ENCODE measurements at regions not wholly inside any gene's neighbourhood (a gene's known extent, or its start where the extent isn't known, plus 50 kb on each side); places are given as distances from the start of the nearest gene placed in this dataset.
A peak's percentile ranks its signal among the peaks of the same experiment; 100 is the strongest.
"Not testable (repeated sequence)": the region's sequence is repeated elsewhere in the genome, so short reads cannot be mapped to it uniquely, and the experiment has no call there.

DNA sequence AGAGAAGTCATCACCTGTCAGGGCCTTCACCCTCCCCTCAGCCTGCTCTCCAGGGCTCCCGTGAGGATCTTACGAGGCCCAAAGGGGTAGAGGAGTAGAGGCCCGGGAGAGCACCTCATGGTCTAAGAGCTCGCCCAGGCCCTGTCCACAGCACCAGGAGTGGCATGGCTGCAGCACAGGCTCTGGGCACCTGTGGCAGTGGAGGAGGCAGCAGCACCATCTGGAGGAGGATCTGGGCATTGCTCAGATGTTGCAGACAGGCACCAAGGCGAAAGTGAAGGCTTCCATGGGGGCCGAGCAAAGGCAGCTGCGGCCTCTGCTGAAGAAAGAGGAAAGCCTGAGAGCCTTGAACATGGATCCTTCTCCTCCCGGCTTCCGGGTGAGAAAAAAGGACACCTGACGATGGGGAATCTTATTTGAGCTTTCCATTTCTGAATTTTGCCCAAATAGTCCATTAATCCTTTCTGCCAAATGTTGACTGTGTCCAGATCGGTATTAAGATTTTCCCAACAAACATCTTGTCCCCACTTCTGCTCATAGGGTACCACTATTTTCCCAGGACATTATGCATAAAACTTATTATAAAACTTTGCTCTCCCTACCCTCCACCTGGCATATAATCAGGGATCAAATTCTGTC is 604.7 kb downstream of the PTPRC start:
- DNase-seq: peak; percentile 80

DNA sequence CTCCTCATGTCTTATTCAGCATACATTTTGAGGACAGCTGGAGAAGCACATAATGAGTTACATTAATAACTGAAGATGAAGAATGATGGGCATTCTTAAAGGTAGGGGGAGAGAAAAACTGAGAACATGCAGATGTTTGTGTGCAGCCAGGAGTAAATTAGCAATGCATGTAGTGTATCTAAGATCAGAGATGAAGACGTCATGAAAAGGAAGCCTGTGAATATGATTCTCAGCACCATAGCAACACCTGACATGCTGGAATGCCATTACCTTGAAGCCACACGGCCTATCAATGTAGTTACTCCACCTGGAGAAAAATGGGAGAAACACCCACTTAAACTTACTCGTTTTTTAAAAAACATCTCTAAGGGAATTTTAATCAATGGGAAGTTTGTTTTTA is 607.1 kb downstream of the PTPRC start:
- no peak for DNase-seq

DNA sequence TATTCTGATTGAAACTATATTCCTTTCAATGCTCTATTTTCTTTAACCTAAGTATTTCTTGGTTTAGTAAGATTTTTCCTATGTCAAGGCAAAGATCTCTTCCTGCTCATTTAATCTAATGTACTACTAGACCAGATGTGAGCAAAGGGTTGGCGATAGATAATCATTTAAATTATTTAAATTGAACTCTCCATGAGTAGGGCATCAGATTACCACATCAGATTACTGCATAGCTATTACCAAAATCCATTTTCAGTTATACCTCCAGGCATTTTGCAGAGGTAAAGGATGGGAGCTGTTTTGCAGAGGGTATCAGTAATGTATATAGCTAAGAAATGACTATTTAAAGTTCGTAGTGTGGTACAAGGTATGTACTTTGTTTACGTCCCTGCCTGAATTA is 607.9 kb downstream of the PTPRC start:
- DNase-seq: no peak

DNA sequence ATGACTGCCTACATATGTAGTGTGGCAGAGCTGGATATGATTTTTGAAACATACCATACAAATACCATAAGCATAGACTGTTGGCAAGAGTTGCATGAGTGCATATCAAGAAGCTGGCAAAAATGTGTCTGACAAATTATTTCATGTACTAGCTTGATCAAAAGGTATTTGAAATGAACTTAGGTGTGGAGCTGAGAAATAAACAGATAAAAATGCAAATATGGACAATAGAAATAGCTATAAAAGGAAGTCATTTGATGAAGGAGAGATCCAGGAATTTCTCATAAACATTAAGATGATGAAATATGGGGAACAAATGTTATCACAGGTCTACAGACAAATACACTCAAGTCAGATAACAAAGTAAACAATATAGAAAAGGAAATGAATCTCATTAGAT is 609.1 kb downstream of the PTPRC start:
- no peak for DNase-seq

DNA sequence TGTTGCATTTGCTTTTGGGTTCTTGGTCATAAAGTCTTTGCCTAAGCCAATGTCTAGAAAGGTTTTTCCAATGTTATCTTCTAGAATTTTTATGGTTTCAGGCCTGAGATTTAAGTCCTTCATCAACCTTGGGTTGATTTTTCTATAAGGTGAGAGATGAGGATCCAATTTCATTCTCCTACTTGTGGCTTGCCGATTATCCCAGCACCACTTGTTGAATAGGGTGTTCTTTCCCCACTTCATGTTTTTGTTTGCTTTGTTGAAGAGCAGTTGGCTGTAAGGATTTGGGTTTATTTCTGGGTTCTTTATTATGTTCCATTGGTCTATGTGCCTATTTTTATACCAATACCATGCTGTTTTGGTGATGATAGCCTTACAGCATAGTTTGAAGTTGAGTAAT is 615.2 kb downstream of the PTPRC start:
- not testable (repeated sequence) for DNase-seq

DNA sequence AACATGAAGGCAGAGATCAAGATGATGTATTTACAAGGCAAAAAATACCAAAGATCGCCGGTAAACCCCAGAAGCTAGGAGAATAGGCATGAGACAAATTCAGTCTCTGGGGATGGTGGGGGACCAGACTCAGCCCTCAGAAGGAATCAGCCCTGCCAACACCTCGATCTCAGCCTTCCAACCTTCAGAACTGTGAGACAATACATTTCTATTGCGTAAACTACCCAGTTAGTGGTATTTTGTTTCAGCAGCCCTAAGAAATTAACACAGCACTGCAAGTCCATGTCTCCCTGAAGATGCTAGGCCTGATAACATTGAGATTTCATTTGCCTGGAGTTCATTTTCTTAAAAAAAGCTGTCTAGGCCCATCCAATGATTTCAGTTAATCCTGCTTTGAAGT is 622.5 kb downstream of the PTPRC start:
- no peak for DNase-seq

DNA sequence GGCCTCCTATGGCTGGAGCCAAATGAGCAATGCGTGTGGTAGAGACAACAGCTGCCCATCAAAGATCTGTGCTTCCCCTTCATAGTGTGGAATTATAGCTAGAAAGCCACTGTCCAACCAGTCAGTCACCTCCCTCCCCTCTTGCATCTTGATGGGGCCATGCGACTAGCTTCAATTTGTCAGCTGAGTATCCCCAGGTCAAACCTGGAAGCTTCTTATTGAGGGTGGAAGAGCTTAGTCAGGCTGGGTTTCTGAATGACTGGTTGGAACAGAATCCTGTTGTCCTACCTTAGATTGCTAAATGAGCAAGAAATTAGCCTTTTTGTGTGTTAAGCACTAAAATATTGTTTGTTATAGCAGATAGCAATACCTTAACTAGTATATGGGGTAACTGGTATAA is 625.4 kb downstream of the PTPRC start:
- no peak for DNase-seq

DNA sequence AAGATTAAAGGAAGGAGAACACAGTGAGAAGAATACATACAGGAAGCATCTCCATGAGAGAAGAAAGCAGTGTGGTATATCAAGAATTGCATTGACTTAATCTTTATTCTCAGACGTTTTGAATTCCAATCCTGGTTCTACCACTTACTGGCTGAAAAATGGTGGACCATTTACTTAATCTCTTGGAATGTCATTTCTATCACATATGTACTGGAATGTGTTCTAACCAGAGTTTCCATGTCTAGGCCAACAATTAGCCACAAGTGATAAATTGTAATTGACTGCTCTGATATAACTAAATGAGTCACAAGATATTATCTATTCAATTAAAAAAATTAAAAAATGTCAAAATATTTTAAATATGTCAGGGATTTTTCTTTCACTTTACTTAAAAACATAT is 626.1 kb downstream of the PTPRC start:
- no peak for DNase-seq

DNA sequence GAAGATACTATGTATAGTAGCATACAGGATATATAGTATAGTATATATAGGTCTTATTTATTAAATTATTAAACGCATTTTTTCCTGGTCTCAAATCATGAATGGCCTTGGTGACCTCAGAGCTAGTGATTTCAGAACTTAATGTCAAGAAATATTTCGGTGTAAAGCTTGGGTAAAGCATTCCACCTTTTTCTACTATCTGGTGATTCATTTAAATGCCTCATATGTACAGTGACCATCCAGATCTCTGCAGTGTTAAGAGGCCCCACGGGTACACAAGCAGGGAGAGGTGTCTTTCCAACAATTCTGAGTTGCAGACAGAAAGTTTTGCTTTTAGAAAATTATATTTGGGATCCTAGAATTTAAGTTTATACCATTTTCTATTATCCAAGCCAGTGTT is 626.5 kb downstream of the PTPRC start:
- no peak for DNase-seq

DNA sequence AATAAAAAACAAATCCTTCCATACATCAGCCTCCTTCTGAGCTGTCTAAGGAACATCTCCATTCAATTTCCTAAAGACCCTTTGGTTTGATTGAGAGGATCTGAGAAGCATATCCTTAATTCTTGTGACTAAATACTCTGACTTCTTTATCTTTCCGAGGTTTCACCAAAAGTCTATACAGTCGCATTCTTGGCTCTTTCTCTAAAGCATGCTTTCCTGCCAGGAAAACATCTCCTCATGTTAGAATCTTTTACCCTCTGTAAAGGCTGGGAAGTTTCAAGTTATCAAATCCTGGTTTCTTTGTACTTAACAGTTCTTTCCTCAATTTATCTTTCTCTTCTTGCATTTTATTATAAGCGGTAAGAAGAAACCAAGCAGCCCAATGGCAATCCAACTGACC is 630.4 kb downstream of the PTPRC start:
- DNase-seq: no peak

DNA sequence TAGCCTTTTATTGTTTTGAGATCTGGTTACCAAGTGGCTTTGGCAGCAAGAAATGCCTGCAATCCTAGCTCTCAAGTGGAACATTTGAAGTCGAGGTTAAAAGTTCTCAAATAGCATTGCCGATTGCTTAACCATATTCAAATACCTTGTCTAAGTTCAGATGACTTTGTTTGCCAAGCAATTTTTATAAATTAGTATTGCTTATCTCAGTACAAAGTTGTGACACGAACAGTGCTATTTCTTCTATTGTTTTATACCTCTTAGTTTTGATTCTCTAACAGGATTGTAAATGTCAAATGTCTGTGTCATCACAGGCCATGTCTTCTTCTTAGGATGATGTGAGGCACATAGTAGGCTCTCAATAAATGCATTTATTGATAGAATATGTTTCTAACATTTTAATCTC is 633.3 kb downstream of the PTPRC start:
- no peak for DNase-seq

DNA sequence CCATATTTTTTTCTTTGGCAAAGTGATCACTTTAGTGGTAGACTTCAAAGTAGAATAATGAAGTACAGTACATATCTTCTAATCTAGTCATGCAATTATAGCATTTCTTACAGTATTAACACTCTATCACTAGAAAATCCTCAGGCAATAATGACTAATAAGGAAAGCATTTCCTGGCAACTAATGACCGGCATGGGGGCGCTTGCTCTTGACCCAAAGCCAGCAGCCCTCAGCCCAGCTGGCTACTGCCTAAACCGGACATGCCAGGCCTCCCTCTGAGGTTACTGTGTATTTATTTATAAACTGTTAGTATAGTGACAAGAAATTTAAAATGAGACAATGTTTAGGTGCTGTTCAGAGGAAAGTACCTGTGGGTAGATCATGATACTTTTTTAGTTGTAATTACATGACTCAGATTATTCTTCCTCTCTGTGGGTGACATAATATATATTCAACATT is 633.8 kb downstream of the PTPRC start:
- DNase-seq: no peak

DNA sequence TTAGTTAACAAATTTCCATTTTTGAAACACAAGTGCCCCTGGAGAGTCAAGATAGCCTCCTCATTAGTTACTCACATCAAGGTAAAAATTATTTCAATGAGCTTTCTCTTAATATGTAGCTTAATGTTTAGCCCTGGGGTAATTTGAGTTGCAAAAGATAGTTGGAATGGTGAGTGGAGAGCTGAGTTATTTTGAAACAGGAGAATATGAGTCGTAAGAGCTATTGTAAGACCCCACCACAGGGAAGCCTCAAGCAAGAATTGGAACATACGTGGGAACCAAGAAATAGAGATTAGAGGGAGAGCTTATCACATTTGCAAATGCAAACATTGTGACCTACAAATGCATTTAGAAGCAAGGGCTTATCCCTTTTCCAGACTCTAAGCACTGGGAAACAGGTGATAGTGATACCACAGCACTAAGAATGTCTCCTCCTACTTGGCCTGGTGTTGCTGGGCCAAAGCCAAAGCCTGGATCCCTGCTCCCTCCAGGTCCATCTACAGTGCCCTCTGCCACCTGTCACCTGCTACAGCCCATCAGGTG is 635.1 kb downstream of the PTPRC start:
- no peak for DNase-seq

DNA sequence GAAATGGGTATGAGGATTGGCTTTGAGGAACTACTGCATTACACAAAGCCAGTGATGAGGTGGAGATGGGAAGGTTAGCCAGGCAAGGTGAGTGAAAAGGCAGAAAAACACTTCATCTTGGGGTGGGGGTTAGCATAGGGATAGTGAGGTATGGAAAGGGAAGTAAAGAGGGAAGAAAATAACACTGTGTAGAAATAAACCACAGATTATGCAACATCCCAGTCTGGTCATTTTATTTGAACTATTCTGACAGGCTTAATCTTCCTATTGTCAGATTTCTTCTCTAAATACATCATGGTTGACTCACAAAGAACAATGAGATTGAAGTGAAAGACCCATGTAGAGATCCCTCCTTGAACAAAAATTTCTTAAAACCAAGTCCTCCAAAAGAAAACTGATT is 640.2 kb downstream of the PTPRC start:
- peak; percentile 58 for DNase-seq

DNA sequence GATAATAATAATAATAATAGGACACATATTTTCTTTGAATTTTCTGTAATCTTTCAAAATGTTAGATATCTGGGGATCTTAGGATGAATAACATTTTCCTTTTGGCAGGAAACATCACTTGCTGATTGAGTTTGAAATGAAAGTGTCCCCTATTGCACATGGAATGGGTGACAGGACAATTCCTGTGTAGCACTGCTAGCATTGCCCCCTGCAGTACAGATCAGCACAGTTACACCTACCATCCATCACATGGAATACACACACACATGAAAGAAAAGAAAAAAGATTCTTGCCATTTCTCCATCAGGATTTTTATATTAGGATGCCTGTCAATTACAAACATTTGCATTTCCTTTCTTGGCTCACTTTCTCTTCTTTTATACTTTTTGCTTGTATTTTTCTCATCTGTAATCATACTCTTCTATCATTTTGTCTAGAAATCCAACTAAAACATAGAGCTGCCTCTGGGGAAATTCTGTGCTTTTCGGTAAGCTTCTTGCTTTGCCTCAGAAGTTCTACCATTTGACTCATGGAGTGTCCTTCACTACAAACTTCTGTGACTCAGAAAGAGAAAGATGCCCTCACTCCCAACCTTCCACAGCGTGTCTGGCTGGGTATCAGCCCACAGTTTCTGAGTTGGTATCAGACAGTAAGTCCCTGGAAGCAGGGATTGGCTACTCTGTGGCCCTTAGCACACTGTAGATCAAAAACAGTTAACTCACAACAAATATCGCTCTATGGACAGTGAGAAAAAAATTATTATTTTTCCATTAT is 641.2 kb downstream of the PTPRC start:
- DNase-seq: no peak

DNA sequence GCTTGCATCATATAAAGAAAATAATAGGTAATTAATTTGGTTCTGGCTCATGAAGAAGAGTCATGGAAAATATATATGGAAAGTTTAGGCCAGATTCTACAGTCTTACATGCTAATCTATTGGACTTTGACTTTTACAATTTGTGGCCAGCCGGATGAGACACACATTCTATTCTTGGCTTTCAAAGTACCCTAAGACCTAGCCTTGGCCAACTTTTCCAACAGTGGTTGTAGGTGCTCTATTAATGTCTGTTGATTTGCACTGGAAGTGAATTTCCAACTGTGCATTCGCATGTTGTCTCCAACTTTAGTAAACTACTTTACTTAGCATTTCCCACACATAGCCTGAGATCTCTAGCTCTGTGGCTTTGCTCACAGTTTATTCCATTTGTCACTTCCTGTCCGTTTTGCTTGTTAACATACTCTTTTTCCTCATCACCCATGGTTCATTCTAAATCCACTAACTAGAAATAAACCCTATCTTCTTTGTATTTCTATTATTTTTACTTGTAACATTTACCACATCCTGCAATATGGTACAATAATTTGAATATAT is 644.0 kb downstream of the PTPRC start:
- peak; percentile 71 for DNase-seq

DNA sequence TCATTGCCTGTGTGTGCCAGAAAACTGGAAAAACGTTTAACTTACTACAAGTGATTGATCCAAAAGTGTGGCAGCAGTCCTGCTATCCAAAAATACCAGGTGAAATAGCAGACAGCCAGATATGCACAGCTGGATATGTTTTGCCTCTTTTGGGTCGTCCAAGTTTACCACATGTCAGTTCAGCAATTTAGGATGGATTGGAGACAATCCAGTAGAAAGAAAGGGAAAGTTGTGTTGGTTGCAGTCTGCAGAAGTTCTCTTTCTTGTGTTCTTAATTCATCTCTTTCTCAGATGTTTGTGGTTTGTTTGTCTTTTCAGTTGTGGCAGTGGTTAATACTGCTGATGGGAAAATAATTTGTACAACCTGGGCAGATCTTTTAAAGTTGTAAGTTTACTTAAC is 645.0 kb downstream of the PTPRC start:
- DNase-seq: peak; percentile 13

DNA sequence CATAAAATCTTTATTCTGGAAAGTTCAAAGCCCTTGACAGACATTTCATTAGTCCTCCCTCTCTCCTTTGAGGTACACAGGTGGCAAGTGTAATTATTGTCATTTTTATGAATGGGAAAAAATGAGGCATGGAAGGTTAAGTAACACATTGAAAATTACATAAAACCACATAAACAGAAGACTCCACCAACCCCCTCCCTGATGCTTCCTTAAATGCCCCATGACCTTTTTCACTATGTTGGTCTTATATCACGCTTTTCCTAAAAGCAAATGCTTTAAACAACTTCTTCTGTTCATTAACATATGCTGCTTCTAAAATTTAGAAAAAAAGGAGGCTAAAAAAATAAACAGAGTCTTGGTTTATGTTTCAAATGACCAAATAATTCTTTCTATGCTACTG is 648.4 kb downstream of the PTPRC start:
- DNase-seq: no peak

DNA sequence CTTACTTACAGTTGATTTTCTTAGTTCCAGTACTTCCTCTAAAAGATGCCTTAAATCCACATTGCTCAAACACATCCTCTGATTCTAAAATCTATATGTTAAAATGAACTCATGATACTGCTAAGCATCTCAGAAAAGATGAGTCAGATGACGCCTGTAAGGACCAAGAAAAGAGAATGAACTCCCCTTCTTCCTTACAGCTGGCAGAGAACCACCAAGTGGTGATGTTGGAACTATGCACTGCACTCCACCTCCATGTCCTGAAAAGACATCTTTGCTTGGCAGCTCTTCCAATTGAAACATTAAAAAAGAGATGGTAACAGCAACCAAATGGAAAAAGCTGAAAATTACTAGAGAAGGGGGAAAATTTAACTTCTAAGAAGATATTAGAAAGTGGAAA is 648.8 kb downstream of the PTPRC start:
- DNase-seq: peak; percentile 14

DNA sequence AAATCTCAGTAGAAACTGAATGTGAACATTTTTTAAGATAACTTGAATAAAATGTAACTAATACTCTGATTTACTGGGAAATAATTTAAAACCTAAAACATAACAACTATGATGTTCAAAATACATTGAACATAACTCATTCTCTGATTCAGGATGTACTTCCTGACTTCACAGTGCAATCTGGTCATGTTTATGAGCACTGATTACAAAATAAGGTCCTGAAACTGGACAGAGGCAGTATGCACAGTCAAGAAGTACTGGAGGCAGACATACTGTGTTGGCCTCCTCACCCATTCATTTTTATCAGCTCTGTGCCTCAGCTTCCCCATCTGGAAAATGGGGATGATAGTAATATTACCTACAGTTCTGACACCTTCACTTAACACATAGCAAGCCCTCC is 651.3 kb downstream of the PTPRC start:
- no peak for DNase-seq

DNA sequence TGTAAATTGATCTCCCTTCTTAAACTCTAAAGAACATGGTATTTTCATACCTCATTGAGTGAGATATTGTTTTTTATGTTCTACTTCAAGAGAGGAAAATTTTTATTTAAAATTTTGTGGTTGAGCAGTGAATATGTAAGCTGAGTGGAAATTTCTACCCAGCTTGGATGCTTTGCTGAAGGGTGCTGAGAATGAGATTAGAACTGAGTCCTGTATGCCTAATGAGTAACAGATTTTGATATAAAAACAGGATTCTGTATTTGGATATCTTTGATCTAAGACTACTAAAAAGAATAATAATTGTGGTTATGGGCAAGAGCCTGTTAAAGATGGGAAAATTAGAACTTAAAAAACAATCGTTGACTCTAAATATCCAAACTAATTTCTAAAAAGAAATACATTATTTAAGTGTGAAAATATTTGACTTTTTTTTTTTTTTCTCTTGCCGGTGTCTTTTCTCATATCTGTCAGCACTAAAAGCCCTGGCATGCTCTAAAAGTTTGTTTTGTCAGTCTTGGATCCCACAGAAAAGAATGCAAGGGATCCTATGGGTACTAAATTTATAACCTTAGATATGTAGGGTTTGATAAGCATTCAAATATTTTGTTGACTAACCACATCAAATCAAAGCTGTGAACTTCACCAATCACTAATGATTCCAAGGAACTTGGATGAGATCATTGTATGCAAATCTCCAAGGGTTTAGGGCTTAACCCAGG is 652.3 kb downstream of the PTPRC start:
- no peak for DNase-seq

DNA sequence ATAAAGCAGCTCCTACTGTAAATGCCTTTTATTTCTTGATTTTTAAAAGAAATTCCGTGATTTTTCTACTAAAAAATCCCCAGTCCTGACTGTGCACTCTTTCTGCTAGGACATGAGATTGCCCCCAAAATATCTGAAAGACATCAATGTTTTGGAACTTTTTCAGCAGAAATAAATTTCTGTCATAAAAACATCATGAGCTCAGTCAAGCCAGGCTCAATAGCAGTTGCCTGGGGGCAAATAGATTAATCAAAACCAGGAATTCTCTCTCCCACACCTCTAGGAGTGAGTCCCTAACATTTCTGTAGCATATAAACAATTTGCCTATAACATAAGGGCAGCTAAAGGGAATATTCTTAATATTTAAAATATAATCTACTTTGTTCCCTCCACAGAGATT is 654.1 kb downstream of the PTPRC start:
- no peak for DNase-seq

DNA sequence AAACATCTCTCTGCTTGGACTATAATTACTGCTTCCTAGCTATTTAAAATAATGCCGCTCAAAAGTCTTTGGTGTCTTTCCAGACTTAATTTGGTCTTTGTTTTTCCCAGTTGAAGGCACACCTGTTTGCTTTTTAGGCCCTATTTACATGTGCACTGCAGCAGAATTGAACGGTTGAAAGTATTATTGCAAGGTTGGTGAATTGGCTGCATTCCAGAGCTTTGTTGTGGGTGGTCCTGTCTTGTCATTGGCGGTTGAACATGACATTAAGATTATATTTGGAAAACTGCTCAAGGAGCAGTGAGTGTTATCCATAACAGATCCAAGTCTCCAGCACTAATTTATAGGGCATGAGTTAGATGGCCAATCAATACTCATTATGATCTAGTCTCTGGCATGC is 656.3 kb downstream of the PTPRC start:
- DNase-seq: no peak

DNA sequence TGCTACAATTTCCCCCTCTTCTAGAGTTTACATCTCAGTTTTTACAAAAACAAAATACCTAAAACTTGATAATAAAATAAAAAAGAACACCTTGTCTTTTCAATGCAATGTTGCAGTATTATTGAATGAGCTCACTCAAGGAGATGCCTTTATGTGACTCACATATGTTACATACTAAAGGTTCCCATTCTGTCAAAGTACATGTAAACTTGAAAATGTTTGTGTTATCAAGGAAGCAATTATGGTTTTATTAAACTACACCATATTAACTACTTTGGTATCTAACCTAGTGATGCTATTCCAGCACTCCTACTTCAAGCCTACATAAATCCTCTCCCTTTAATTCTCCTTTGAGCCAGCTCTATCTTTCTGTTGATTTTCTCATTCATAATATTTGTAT is 658.3 kb downstream of the PTPRC start:
- no peak for DNase-seq

Measured in hematopoietic multipotent progenitor cell treated with erythropoietin and hydrocortisone succinate and interleukin-3 and kit ligand, for 4 days (in vitro differentiated cells).